A673 (cell line): ENCODE measurements at regions not wholly inside any gene's neighbourhood (a gene's known extent, or its start where the extent isn't known, plus 50 kb on each side); places are given as distances from the start of the nearest gene placed in this dataset.

Experiments
- BruUV-seq: library from RNA; stranded (reverse); fragments of 400-500 nt; replicated peaks from 2 replicates; lab custom pipeline; 2021; lab: Mats Ljungman, UMichigan
- CTCF ChIA-PET: fragments of 300-600 bp; sonication (Branson Sonifier 250); formaldehyde crosslinking; loops from one replicate; lab custom pipeline; 2022; ENCODE audit warnings: antibody characterized with exemption; lab: Charles Lee
- POLR2A ChIA-PET: fragments of 300-600 bp; sonication (Branson Sonifier 250); formaldehyde crosslinking; loops from one replicate; lab custom pipeline; 2022; ENCODE audit warnings: antibody characterized with exemption; ENCODE audit not compliant: low non-redundant PET; lab: Charles Lee
- DNase-seq: peaks from one replicate; pipeline ENCODE4 v3.0.0-alpha.2; 2015; ENCODE audit warnings: low spot score
- H3K27ac ChIP-seq: fragments of 200-600 bp; sonication (generic); 2 replicates; pipeline ENCODE4 v1.5.1; 2016; ENCODE audit warnings: mixed run types, low read depth, mild to moderate bottlenecking, mixed read lengths, antibody characterized with exemption, low read length; ENCODE audit not compliant: poor library complexity, severe bottlenecking
- H3K27me3 ChIP-seq: fragments of 200-600 bp; sonication (generic); replicated peaks from 2 replicates; pipeline ENCODE4 v1.6.1; 2017; ENCODE audit warnings: mixed run types, low read depth, mild to moderate bottlenecking, mixed read lengths, antibody characterized with exemption, low read length; ENCODE audit not compliant: insufficient read depth, poor library complexity
- H3K36me3 ChIP-seq: fragments of 200-600 bp; sonication (generic); 2 replicates; pipeline ENCODE4 v1.6.1; 2016; ENCODE audit warnings: mixed run types, mild to moderate bottlenecking, mixed read lengths, antibody characterized with exemption, low read length; ENCODE audit not compliant: insufficient read depth, poor library complexity, severe bottlenecking
- H3K4me1 ChIP-seq: fragments of 200-600 bp; sonication (generic); 2 replicates; pipeline ENCODE4 v1.6.1; 2017; ENCODE audit warnings: mixed run types, mild to moderate bottlenecking, mixed read lengths, antibody characterized with exemption, low read length; ENCODE audit not compliant: insufficient read depth, poor library complexity, severe bottlenecking
- H3K4me3 ChIP-seq: fragments of 200-600 bp; sonication (generic); 2 replicates; pipeline ENCODE4 v1.5.1; 2016; ENCODE audit warnings: low read depth, mixed run types, mild to moderate bottlenecking, mixed read lengths, low read length; ENCODE audit not compliant: poor library complexity, severe bottlenecking
- H3K9me3 ChIP-seq: fragments of 200-600 bp; sonication (generic); 2 replicates; pipeline ENCODE4 v1.6.1; 2016; ENCODE audit warnings: mixed run types, low read depth, mild to moderate bottlenecking, mixed read lengths, antibody characterized with exemption, low read length; ENCODE audit not compliant: poor library complexity, severe bottlenecking
- CTCF ChIP-seq: fragments of 300-800, 200-600 bp; sonication (generic); conservative IDR thresholded peaks from 2 replicates; pipeline ENCODE4 v1.5.1; 2017; ENCODE audit warnings: low read depth, mild to moderate bottlenecking, antibody characterized with exemption, low read length, moderate library complexity, mixed read lengths
- EZH2 ChIP-seq: fragments of 200-600 bp; sonication (generic); IDR thresholded peaks from 2 replicates; pipeline ENCODE4 v1.6.1; 2017; ENCODE audit warnings: borderline replicate concordance, low read depth, mild to moderate bottlenecking, mixed read lengths, antibody characterized with exemption, low read length; ENCODE audit not compliant: poor library complexity, severe bottlenecking
- intact Hi-C: fragments of 100-400 bp; cut with micrococcal nuclease; formaldehyde crosslinking; loops from one replicate; pipeline ENCODE4 v1.10.0; 2022; ENCODE audit not compliant: unreplicated experiment

GRCh38 chr2:137769406-137769805 is 194.9 kb upstream of the HNMT start:
- CTCF ChIA-PET = no interaction called here
- no peaks in the 10 kb centered on the region for H3K9me3 ChIP-seq
- POLR2A ChIA-PET = no interaction called here
- no peak overlapping the region for H3K4me3 ChIP-seq
- DNase-seq = no peak
- H3K27me3 ChIP-seq = no peaks in the 10 kb centered on the region
- no peak for TF ChIP-seq CTCF
- TF ChIP-seq EZH2 = no peak
- H3K4me1 ChIP-seq = no peaks in the 10 kb centered on the region
- H3K36me3 ChIP-seq = no peaks in the 10 kb centered on the region
- intact Hi-C loops = no loop called here
- no peak overlapping the region for H3K27ac ChIP-seq
- BruUV-seq = no TSS peak

- H3K27ac ChIP-seq = no peak overlapping the region
- H3K27me3 ChIP-seq = no peaks in the 10 kb centered on the region
- H3K4me1 ChIP-seq = no peaks in the 10 kb centered on the region
- no peaks in the 10 kb centered on the region for H3K36me3 ChIP-seq
- no peak for DNase-seq
- CTCF ChIA-PET = no interaction called here
- TF ChIP-seq EZH2 (no peak), CTCF (no peak)
- no peak overlapping the region for H3K4me3 ChIP-seq
- BruUV-seq = no TSS peak
- intact Hi-C loops = no loop called here
- POLR2A ChIA-PET = no interaction called here
- no peaks in the 10 kb centered on the region for H3K9me3 ChIP-seq
Measured at GRCh38 chr2:137770166-137770565, 194.1 kb upstream of the HNMT start.

GRCh38 chr2:137771064-137771463 is 193.2 kb upstream of the HNMT start:
- TF ChIP-seq CTCF (no peak), EZH2 (no peak)
- no peak overlapping the region for H3K4me3 ChIP-seq
- H3K4me1 ChIP-seq = no peaks in the 10 kb centered on the region
- ChIA-PET CTCF (no interaction called here), POLR2A (no interaction called here)
- H3K36me3 ChIP-seq = no peaks in the 10 kb centered on the region
- H3K27ac ChIP-seq = no peak overlapping the region
- H3K27me3 ChIP-seq = no peaks in the 10 kb centered on the region
- no peak for DNase-seq
- no peaks in the 10 kb centered on the region for H3K9me3 ChIP-seq
- intact Hi-C loops = no loop called here
- no TSS peak for BruUV-seq
